Panc1 (cell line): ENCODE measurements at regions not wholly inside any gene's neighbourhood (a gene's known extent, or its start where the extent isn't known, plus 50 kb on each side); places are given as distances from the start of the nearest gene placed in this dataset.

ENCODE experiments used
- ATAC-seq: fragments of 200-7000 bp; cut with Tn5 transposase; 2 replicates; pipeline ENCODE4 v1.9.1; 2020; ENCODE audit warnings: mild to moderate bottlenecking, moderate library complexity
- BruUV-seq: library from RNA; stranded (reverse); fragments of 400-500 nt; replicated peaks from 2 replicates; lab custom pipeline; 2021; lab: Mats Ljungman, UMichigan
- CTCF ChIA-PET: fragments of 300-600 bp; sonication (Branson Sonifier 250); formaldehyde crosslinking; loops from one replicate; lab custom pipeline; 2022; ENCODE audit warnings: antibody characterized with exemption; lab: Charles Lee
- POLR2A ChIA-PET: fragments of 300-600 bp; sonication (Branson Sonifier 250); formaldehyde crosslinking; loops from one replicate; lab custom pipeline; 2022; ENCODE audit warnings: antibody characterized with exemption; lab: Charles Lee
- DNase-seq: peaks from one replicate; pipeline ENCODE4 v3.0.0-alpha.2; 2010; ENCODE audit warnings: low read depth, low spot score
- H3K27ac ChIP-seq: 2 replicates; pipeline ENCODE4 v1.5.1; 2011; ENCODE audit warnings: mild to moderate bottlenecking, low read length, inconsistent platforms
- H3K27me3 ChIP-seq: fragments of 200-500 bp; sonication (Bioruptor generic); 2 replicates; pipeline ENCODE4 v1.6.0; 2014; ENCODE audit warnings: low read length, inconsistent platforms; ENCODE audit not compliant: control insufficient read depth, insufficient read depth
- H3K36me3 ChIP-seq: fragments of 200-500 bp; sonication (Bioruptor generic); 2 replicates; pipeline ENCODE4 v1.5.1; 2014; ENCODE audit warnings: inconsistent platforms, mild to moderate bottlenecking, low read length, moderate library complexity; ENCODE audit not compliant: control insufficient read depth, insufficient read depth
- H3K4me1 ChIP-seq: 2 replicates; pipeline ENCODE4 v1.5.1; 2011; ENCODE audit warnings: inconsistent platforms, mild to moderate bottlenecking, low read length, moderate library complexity; ENCODE audit not compliant: control insufficient read depth, insufficient read depth
- H3K4me3 ChIP-seq, 2 experiments: 2 replicates each; pipeline ENCODE4 v1.5.1; 2011 to 2012; ENCODE audit warnings: low read depth in 2 of 2, low read length in 2 of 2, mild to moderate bottlenecking in 2 of 2, inconsistent platforms in 1 of 2, moderate library complexity in 1 of 2
- H3K9me3 ChIP-seq: fragments of 200-500 bp; sonication (Bioruptor generic); 2 replicates; pipeline ENCODE4 v1.5.1; 2014; ENCODE audit warnings: low read depth, mild to moderate bottlenecking, inconsistent platforms, low read length, moderate library complexity; ENCODE audit not compliant: control insufficient read depth, insufficient read depth
- CTCF ChIP-seq: fragments of 450-650 bp; IDR thresholded peaks from 2 replicates; pipeline ENCODE4 v1.5.1; 2017; ENCODE audit warnings: mild to moderate bottlenecking
- POLR2AphosphoS5 ChIP-seq: IDR thresholded peaks from 2 replicates; pipeline ENCODE4 v1.6.1; 2012; ENCODE audit warnings: mild to moderate bottlenecking, low read depth, low read length, moderate library complexity
- SIN3A ChIP-seq: IDR thresholded peaks from 2 replicates; pipeline ENCODE4 v1.6.1; 2012; ENCODE audit warnings: low read depth, mild to moderate bottlenecking, low read length, moderate library complexity, borderline replicate concordance; ENCODE audit not compliant: insufficient read depth
- TCF7L2 ChIP-seq: IDR thresholded peaks from 2 replicates; pipeline ENCODE4 v1.6.1; 2011; ENCODE audit warnings: mild to moderate bottlenecking, low read depth, low read length, inconsistent platforms
- in situ Hi-C: cut with HindIII; loops from 2 replicates; pipeline ENCODE4 v1.10.0; 2016; ENCODE audit warnings: low sequenced_read_pairs, low pct_unique_long_range_greater_than_20kb
- intact Hi-C: fragments of 100-400 bp; cut with micrococcal nuclease; formaldehyde crosslinking; loops from one replicate; pipeline ENCODE4 v1.10.0; 2022; ENCODE audit not compliant: unreplicated experiment
- TF ChIP-seq, protein P1 (sequence below), 2 experiments: IDR thresholded peaks; 2 replicates each; pipeline ENCODE4 v1.6.1; 2011 to 2012; ENCODE audit warnings: low read depth in 2 of 2, control low read depth in 1 of 2, low read length in 1 of 2, mild to moderate bottlenecking in 1 of 2, moderate library complexity in 1 of 2; ENCODE audit not compliant: insufficient read depth in 1 of 2

DNA sequence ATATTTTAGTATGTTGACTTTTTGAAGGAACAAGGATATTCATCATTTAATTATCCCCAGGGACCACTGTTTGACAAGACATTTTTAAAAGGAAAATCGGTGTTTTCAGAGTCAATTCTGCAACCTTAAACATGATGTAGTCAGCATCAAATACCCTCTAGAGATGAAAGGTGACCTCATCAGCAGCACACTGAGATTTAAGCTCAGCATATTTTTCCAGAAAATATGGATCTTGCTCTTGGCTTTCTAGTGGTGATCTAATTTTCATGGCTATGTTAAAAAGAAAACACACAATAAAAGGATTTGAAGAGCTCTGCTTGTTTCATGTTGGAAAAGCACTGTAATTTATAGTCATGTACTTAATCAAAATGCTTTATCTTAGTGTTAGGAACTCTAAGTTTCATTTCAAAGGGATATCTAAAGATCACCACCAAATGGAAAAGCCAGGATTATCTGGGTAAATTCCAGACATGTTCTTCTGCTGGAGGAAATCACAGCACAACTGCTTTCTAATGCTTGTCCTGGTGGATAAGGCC, 487.2 kb downstream of the ENC1 start:
- CTCF ChIA-PET, result no interaction called here
- ATAC-seq, result no peak
- in situ Hi-C loops, result no loop called here
- intact Hi-C loops, result no loop called here
- H3K4me3 ChIP-seq, result no peak overlapping the region
- no peaks in the 10 kb centered on the region for H3K36me3 ChIP-seq
- POLR2A ChIA-PET, result no interaction called here
- H3K27me3 ChIP-seq, result no peaks in the 10 kb centered on the region; the same call in none of the 2 replicates
- no peak for DNase-seq
- BruUV-seq, result no TSS peak
- H3K4me1 ChIP-seq, result no peaks in the 10 kb centered on the region
- no peak overlapping the region for H3K27ac ChIP-seq
- TF ChIP-seq TCF7L2, result no peak
- TF ChIP-seq POLR2AphosphoS5, result no peak
- no peak for TF ChIP-seq CTCF
- TF ChIP-seq, protein P1, sequence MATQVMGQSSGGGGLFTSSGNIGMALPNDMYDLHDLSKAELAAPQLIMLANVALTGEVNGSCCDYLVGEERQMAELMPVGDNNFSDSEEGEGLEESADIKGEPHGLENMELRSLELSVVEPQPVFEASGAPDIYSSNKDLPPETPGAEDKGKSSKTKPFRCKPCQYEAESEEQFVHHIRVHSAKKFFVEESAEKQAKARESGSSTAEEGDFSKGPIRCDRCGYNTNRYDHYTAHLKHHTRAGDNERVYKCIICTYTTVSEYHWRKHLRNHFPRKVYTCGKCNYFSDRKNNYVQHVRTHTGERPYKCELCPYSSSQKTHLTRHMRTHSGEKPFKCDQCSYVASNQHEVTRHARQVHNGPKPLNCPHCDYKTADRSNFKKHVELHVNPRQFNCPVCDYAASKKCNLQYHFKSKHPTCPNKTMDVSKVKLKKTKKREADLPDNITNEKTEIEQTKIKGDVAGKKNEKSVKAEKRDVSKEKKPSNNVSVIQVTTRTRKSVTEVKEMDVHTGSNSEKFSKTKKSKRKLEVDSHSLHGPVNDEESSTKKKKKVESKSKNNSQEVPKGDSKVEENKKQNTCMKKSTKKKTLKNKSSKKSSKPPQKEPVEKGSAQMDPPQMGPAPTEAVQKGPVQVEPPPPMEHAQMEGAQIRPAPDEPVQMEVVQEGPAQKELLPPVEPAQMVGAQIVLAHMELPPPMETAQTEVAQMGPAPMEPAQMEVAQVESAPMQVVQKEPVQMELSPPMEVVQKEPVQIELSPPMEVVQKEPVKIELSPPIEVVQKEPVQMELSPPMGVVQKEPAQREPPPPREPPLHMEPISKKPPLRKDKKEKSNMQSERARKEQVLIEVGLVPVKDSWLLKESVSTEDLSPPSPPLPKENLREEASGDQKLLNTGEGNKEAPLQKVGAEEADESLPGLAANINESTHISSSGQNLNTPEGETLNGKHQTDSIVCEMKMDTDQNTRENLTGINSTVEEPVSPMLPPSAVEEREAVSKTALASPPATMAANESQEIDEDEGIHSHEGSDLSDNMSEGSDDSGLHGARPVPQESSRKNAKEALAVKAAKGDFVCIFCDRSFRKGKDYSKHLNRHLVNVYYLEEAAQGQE (IDR thresholded peaks at IDR 0.05; ENCODE audit: insufficient read depth in 1 of 2, low read depth in 2 of 2, low read length in 1 of 2), result no peak
- TF ChIP-seq SIN3A, result no peak
- no peaks in the 10 kb centered on the region for H3K9me3 ChIP-seq

DNA sequence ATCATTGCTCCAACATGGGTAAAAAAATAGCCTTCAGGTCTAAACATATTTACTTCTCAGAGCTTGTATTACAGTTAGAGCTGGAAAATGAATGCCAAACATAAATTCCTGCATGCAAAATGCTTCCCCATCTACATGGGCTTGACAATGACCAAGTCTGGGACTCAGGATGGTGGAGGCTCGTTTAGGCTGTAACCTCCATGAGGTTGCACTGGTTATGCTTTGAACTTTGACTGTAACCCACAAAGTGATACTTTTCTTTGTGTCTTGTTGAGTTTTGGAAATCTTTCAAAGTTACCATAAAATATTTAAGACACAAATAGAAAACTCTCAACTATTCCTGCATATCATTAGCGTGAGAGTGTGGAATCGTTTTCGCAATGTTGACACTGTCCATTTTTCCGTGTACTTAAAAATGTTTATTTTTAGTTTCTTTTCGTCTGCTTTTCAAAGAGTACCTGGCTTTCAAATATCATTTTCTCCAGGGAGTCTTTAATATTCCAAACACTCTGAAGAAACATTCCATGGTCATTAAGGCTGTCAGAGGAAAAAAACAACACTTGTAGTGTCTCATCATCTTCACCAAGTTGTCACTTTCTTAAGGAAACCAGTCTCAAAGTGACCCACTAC, 487.8 kb downstream of the ENC1 start:
- POLR2A ChIA-PET, result no interaction called here
- TF ChIP-seq SIN3A, result no peak
- TF ChIP-seq POLR2AphosphoS5, result no peak
- TF ChIP-seq TCF7L2, result no peak
- TF ChIP-seq, protein P1 (IDR thresholded peaks at IDR 0.05; ENCODE audit: insufficient read depth in 1 of 2, low read depth in 2 of 2, low read length in 1 of 2), result no peak
- no peak for TF ChIP-seq CTCF
- Histone ChIP-seq H3K27me3 (no peaks in the 10 kb centered on the region; the same call in none of the 2 replicates), H3K4me3 (no peak overlapping the region), H3K9me3 (no peaks in the 10 kb centered on the region), H3K4me1 (no peaks in the 10 kb centered on the region), H3K27ac (no peak overlapping the region), H3K36me3 (no peaks in the 10 kb centered on the region)
- intact Hi-C loops (no loop called here), in situ Hi-C loops (no loop called here)
- CTCF ChIA-PET, result no interaction called here
- DNase-seq (no peak), ATAC-seq (no peak)
- no TSS peak for BruUV-seq
